Upper lobe of right lung (tissue), 1 donor: ENCODE measurements at regions not wholly inside any gene's neighbourhood (a gene's known extent, or its start where the extent isn't known, plus 50 kb on each side); places are given as distances from the start of the nearest gene placed in this dataset.
"Not testable (repeated sequence)": the region's sequence is repeated elsewhere in the genome, so short reads cannot be mapped to it uniquely, and the experiment has no call there.

ENCODE experiments used
- ATAC-seq: fragments of 200-7000 bp; cut with Tn5 transposase; one replicate; pipeline ENCODE4 v1.9.1; 2020; ENCODE audit warnings: mild to moderate bottlenecking, moderate library complexity
- DNase-seq: peaks from one replicate; pipeline ENCODE4 v3.0.0-alpha.2; 2020
- H3K27ac ChIP-seq: fragments of 200-600 bp; one replicate; pipeline ENCODE4 v1.8.0; 2022
- H3K27me3 ChIP-seq: fragments of 200-600 bp; one replicate; pipeline ENCODE4 v1.8.0; 2022; ENCODE audit warnings: mild to moderate bottlenecking
- H3K36me3 ChIP-seq: fragments of 200-600 bp; one replicate; pipeline ENCODE4 v1.8.0; 2022
- H3K4me1 ChIP-seq: fragments of 200-600 bp; one replicate; pipeline ENCODE4 v1.8.0; 2022
- H3K4me3 ChIP-seq: fragments of 200-600 bp; one replicate; pipeline ENCODE4 v1.8.0; 2022; ENCODE audit warnings: mild to moderate bottlenecking
- H3K9me3 ChIP-seq: fragments of 200-600 bp; one replicate; pipeline ENCODE4 v1.8.0; 2022
- CTCF ChIP-seq: fragments of 200-600 bp; IDR thresholded peaks from one replicate; pipeline ENCODE4 v1.8.0; 2022; ENCODE audit warnings: antibody characterized with exemption
- intact Hi-C: fragments of 100-400 bp; cut with DNase I; formaldehyde crosslinking; loops from one replicate; pipeline ENCODE4 v1.11.0; 2022
- donor health status: DM: no; HTN: yes; CAD: no; lungs with severe emphysema.

DNA sequence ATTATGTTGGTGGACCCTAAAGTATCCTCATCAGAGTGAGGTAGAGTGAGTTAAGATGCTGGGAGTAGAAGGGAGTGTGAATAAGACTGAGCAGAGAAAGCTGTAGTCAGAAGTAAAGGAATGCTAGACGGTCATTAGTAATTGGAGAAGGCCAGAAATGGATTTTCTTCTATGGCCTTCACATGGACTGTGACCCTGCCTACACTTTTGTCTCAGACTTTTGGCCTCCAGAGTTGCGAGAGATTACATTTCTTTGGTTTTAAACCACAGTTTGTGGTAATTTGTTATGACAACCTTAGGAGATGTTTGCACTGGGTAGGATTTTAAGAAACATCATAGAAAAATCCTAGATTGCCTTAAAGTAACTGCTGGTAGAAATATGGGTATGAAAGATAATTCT, 1267.7 kb upstream of the TMEFF2 start:
- Histone ChIP-seq H3K36me3 (no peaks in the 10 kb centered on the region), H3K4me3 (no peak overlapping the region), H3K27me3 (no peaks in the 10 kb centered on the region), H3K9me3 (no peaks in the 10 kb centered on the region), H3K4me1 (no peaks in the 10 kb centered on the region), H3K27ac (no peak overlapping the region)
- ATAC-seq, result no peak
- TF ChIP-seq CTCF, result no peak
- intact Hi-C loops, result no loop called here
- no peak for DNase-seq

- H3K36me3 ChIP-seq, result no peaks in the 10 kb centered on the region
- H3K4me3 ChIP-seq, result no peak overlapping the region
- intact Hi-C loops, result no loop called here
- no peaks in the 10 kb centered on the region for H3K4me1 ChIP-seq
- H3K9me3 ChIP-seq, result no peaks in the 10 kb centered on the region
- no peak for DNase-seq
- no peak overlapping the region for H3K27ac ChIP-seq
- ATAC-seq, result no peak
- no peak for TF ChIP-seq CTCF
- no peaks in the 10 kb centered on the region for H3K27me3 ChIP-seq
These were observed 1266.8 kb upstream of the TMEFF2 start for GRCh38 chr2:193461431-193461934.

GRCh38 chr2:193446967-193447366, 1252.2 kb upstream of the TMEFF2 start:
- no peak for ATAC-seq
- H3K36me3 ChIP-seq, result no peaks in the 10 kb centered on the region

GRCh38 chr2:193442293-193442692, 1247.6 kb upstream of the TMEFF2 start:
- H3K4me3 ChIP-seq, result no peak overlapping the region
- DNase-seq (no peak), ATAC-seq (no peak)
- H3K27me3 ChIP-seq, result no peaks in the 10 kb centered on the region
- no peak overlapping the region for H3K27ac ChIP-seq
- H3K36me3 ChIP-seq, result no peaks in the 10 kb centered on the region
- no peaks in the 10 kb centered on the region for H3K4me1 ChIP-seq
- no peaks in the 10 kb centered on the region for H3K9me3 ChIP-seq
- intact Hi-C loops, result no loop called here
- TF ChIP-seq CTCF, result no peak

More at GRCh38 chr2:193446967-193447366, 1252.2 kb upstream of the TMEFF2 start:
- intact Hi-C loops, result no loop called here
- no peak for TF ChIP-seq CTCF
- Histone ChIP-seq H3K9me3 (no peaks in the 10 kb centered on the region), H3K4me3 (no peak overlapping the region), H3K27me3 (no peaks in the 10 kb centered on the region), H3K4me1 (no peaks in the 10 kb centered on the region), H3K27ac (no peak overlapping the region)
- no peak for DNase-seq

- no peak for TF ChIP-seq CTCF
- no peak overlapping the region for H3K4me3 ChIP-seq
- H3K9me3 ChIP-seq, result no peaks in the 10 kb centered on the region
- H3K27me3 ChIP-seq, result no peaks in the 10 kb centered on the region
- DNase-seq (no peak), ATAC-seq (no peak)
- intact Hi-C loops, result no loop called here
- H3K36me3 ChIP-seq, result no peaks in the 10 kb centered on the region
- H3K4me1 ChIP-seq, result no peaks in the 10 kb centered on the region
- no peak overlapping the region for H3K27ac ChIP-seq
These were observed 1233.6 kb upstream of the TMEFF2 start for GRCh38 chr2:193428336-193428818.

GRCh38 chr2:193412368-193412767, 1217.6 kb upstream of the TMEFF2 start:
- intact Hi-C loops, result not testable (repeated sequence)

More at GRCh38 chr2:193412368-193412767, 1217.6 kb upstream of the TMEFF2 start:
- H3K27ac ChIP-seq, H3K27me3 ChIP-seq, H3K4me1 ChIP-seq, H3K4me3 ChIP-seq, DNase-seq, ATAC-seq, H3K36me3 ChIP-seq, H3K9me3 ChIP-seq: not testable (repeated sequence)
